ENCODE measurements at regions not wholly inside any gene's neighbourhood (a gene's known extent, or its start where the extent isn't known, plus 50 kb on each side); places are given as distances from the start of the nearest gene placed in this dataset.
"Not testable (repeated sequence)": the region's sequence is repeated elsewhere in the genome, so short reads cannot be mapped to it uniquely, and the experiment has no call there.

DNA sequence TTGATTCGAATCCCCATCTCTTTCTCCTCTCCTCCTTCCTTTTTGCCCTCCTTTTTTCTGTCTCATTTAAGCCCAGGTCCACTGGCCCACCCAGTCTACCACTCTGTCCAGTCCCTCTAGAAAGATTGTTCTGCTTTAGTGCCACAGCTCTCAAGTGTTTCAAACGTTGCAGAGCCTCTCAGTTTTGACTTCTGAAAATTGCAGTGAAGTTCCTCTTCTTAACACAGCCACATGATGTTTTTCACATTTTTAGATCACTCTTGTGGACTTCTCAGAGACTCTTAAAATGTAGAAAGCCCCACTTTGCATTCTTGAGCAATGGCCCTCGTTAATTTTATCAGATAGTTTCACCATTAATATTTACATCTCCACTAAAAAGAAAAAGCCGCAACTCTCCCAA, 253.1 kb downstream of the HAPSTR1 start:
- in situ Hi-C loops (cut with HindIII; ENCODE audit: low pct_unique_long_range_greater_than_20kb, low sequenced_read_pairs) = no loop called here
- no peak for DNase-seq (ENCODE audit: low read depth, low spot score)

DNA sequence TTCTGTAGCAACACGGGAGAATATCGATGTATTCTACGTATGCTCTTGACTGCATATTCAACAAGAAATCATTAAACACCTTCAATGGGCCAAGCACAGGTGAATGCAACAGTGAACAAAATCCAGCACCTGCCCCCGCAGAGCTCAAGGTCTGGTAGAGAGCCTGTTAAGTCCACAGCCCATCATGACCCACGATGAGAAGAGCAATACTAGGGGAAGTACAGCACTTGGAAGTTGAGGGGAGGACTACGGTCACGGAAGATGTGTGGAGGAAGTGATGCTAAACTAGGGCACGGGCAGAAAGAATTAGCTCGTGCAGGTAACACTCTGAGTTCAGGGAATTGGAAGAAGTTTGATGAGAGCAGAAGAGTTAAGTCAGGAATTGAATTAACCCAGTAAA, 253.6 kb downstream of the HAPSTR1 start:
- in situ Hi-C loops (cut with HindIII; ENCODE audit: low pct_unique_long_range_greater_than_20kb, low sequenced_read_pairs) = no loop called here
- DNase-seq (ENCODE audit: low read depth, low spot score) = no peak

DNA sequence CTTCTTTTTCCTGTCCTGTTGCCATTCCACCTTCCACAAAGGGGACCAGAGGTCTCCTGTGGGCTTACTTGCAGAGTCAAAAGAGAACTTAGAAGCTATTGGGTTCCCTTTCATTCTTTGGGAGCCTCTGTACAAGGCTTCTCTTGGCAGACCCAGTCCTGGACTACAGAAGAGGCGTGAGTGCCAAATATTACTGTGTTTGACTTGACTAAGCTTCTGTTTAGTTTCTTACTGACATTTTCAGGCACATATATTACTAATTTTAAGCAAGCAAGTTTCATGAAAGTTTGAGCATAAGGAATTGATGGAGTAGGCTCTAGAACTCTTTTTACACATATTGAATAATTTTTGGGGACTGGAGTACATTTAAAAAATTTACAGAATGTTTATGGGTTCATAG, 254.4 kb downstream of the HAPSTR1 start:
- DNase-seq (ENCODE audit: low read depth, low spot score) = no peak
- in situ Hi-C loops (cut with HindIII; ENCODE audit: low pct_unique_long_range_greater_than_20kb, low sequenced_read_pairs) = no loop called here

DNA sequence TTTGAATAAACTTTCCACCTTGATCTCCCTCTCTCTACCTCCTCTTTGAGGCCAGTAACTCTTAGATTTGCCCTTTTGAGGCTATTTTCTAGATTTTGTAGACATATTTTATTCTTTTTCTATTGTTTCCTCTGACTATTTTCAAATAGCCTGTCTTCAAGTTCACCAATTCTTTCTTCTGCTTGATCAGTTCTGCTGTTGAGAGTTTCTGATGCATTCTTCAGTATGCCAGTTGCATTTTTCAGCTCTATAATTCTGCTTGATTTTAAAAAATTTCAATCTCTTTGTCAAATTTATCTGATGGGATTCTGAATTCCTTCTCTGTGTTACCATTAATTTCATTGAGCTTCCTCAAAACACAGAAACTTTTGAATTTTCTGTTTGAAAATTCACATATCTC, 257.5 kb downstream of the HAPSTR1 start:
- in situ Hi-C loops (cut with HindIII; ENCODE audit: low pct_unique_long_range_greater_than_20kb, low sequenced_read_pairs) = no loop called here

DNA sequence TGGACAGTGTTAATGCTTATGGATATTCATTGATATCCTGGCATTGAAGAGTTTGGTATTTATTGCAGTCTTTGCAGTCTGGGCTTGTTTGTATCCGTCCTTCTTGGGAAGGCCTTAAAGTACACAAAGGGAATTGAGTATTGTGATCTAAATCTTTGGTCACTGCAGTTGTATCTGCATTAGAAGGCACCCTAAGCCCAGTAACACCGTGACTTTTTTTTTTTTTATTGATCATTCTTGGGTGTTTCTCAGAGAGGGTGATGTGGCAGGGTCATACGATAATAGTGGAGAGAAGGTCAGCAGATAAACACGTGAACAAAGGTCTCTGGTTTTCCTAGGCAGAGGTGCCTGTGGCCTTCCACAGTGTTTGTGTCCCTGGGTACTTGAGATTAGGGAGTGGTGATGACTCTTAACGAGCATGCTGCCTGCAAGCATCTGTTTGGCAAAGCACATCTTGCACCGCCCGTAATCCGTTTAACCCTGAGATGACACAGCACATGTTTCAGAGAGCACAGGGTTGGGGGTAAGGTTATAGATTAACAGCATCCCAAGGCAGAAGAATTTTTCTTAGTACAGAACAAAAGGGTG, 258.0 kb downstream of the HAPSTR1 start:
- in situ Hi-C loops (cut with HindIII; ENCODE audit: low pct_unique_long_range_greater_than_20kb, low sequenced_read_pairs) = not testable (repeated sequence)

More for the DNA sequence above, 257.5 kb downstream of the HAPSTR1 start:
- DNase-seq (ENCODE audit: low read depth, low spot score) = no peak

DNA sequence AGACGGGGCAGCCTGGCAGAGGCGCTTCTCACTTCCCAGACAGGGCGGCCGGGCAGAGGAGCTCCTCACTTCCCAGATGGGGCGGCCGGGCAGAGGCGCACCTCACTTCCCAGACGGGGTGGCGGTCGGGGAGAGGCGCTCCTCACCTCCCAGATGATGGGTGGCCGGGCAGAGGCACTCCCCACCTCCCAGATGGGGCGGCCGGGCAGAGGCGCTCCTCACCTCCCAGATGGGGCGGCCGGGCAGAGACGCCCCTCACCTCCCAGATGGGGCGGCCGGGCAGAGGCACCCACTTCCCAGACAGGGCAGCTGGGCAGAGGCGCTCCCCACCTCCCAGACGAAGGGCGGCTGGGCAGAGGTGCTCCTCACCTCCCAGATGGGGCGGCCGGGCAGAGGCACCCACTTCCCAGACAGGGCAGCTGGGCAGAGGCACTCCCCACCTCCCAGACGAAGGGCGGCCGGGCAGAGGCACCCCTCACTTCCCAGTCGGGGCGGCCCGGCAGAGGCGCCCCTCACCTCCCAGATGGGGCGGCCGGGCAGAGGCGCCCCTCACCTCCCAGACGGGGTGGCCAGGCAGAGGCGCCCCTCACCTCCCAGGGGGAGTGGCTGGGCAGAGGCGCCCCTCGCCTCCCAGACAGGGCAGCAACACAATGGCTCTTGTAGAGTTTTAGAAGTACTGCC, 258.8 kb downstream of the HAPSTR1 start:
- in situ Hi-C loops (cut with HindIII; ENCODE audit: low pct_unique_long_range_greater_than_20kb, low sequenced_read_pairs); DNase-seq (ENCODE audit: low read depth, low spot score): not testable (repeated sequence)

More for the DNA sequence above, 258.0 kb downstream of the HAPSTR1 start:
- DNase-seq (ENCODE audit: low read depth, low spot score) = not testable (repeated sequence)

DNA sequence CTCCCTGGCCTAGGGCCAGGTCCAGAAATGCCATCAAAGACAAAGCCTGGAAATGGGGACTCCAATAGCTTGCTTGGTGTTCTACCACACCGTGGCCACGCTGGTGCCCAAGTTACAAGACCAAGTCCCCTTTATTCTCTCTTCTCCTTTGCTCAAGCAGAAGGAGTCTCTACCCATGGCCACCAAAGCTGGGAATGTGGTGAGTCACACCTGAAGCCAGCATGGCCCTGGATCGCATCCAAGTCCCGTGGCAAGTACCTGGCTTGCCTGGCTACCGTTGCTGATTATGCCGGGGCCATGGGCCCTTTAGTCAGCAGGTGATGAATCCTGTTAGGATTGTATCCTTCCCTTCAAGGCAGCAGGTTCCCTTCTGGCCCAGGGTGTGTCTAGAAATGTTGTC, 260.0 kb downstream of the HAPSTR1 start:
- in situ Hi-C loops (cut with HindIII; ENCODE audit: low pct_unique_long_range_greater_than_20kb, low sequenced_read_pairs) = no loop called here
- no peak for DNase-seq (ENCODE audit: low read depth, low spot score)

DNA sequence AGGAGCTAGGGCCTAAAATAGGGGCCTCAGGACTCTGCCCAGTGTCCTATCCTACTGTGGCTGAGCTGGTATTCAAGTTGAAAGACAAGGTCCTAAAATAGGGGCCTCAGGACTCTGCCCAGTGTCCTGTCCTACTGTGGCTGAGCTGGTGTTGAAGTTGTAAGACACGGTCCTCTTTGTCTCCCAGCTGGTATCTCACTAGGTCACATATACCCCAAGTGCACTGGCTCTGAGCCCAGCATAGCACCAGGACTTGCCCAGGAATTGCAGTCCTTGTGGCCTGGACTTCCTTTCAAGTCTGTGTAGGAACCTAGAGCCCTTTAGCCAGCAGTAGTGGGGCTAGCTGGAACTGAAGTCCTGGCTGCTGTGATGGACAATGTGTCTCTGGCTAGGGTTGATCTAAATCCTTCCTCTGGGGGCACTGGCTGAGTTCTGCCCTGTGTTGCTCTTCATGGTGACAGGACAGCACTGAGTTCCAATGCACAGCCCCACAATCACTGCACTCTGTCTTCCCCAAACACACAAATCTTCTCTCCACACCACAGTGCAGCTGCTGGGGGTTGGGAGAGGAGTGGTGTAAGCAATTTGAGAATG, 260.5 kb downstream of the HAPSTR1 start:
- in situ Hi-C loops (cut with HindIII; ENCODE audit: low pct_unique_long_range_greater_than_20kb, low sequenced_read_pairs) = no loop called here
- DNase-seq (ENCODE audit: low read depth, low spot score) = no peak

DNA sequence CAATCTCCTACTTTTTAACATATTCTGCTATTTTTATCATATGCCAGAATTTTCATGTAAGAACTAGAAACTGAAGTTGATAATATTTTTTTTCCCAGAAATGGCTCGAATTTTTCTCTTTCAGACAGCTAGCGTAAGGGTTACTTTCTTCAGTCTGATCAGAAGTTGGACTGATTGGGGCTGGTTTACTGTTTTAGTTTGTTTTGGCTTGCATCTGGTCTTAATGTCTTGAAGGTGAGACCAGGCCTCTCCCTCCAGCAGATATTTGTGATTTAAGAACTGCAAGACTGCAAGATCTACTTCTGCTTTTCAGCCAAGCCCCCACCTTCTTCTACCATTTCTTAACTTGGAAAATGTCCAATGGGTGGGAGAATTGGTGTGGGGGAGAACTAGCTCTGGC, 266.4 kb downstream of the HAPSTR1 start:
- in situ Hi-C loops (cut with HindIII; ENCODE audit: low pct_unique_long_range_greater_than_20kb, low sequenced_read_pairs) = no loop called here
- DNase-seq (ENCODE audit: low read depth, low spot score) = no peak

DNA sequence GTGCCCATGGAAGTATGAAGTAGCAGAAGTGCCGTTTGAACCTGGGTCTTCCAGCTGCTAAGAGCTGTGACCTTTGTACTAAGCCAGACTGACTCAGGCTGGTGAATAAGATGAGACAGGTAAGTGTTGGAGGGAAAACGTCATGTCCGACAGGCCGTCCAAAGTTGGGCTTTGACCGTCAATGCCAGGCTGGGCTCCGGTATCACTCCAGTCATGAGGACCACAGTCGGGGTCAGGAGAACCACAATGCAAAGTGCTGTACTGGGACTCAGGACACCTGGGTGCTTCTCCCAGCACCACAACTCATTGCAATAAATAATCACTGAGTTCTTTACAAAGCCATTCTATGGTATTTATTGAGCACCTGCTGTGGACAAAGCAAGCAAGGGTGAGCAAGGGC, 268.6 kb downstream of the HAPSTR1 start:
- in situ Hi-C loops (cut with HindIII; ENCODE audit: low pct_unique_long_range_greater_than_20kb, low sequenced_read_pairs) = no loop called here

DNA sequence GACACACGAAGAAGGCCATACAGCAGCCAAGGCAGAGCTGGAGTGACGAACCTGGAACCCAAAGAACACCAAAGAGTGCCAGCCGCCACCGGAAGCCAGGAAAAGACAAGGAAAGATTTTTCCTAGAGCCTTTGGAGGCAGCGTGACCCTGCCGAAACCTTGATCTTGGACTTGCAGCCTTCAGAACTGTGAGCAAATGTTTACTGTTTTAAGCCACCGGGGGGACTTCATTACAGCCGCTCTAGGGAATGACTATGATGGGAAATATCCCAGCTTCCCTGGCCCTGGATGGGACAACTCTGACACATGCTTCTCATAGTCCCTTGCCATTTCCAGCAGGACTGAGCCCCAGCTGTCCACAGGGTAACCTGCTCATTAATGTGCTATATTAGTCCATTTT, 270.6 kb downstream of the HAPSTR1 start:
- no peak for DNase-seq (ENCODE audit: low read depth, low spot score)
- in situ Hi-C loops (cut with HindIII; ENCODE audit: low pct_unique_long_range_greater_than_20kb, low sequenced_read_pairs) = no loop called here

More for the DNA sequence above, 268.6 kb downstream of the HAPSTR1 start:
- no peak for DNase-seq (ENCODE audit: low read depth, low spot score)

DNA sequence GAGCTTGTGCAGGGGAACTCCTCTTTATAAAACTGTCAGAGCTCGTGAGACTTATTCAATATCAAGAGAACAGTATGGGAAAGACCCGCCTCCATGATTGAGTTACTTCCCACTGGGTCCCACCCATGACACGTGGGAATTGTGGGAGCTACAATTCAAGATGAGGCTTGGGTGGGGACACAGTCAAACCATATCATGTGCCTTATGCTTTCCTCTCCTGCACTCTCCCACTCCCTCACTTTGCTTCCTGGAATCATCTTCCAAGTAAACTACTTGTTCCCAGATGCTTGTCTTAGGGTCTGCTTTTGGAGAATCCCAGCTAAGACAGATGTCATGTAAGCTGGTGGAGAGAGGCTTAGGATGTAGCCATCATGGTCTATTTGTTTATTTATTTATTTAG, 271.2 kb downstream of the HAPSTR1 start:
- in situ Hi-C loops (cut with HindIII; ENCODE audit: low pct_unique_long_range_greater_than_20kb, low sequenced_read_pairs) = no loop called here
- DNase-seq (ENCODE audit: low read depth, low spot score) = no peak

DNA sequence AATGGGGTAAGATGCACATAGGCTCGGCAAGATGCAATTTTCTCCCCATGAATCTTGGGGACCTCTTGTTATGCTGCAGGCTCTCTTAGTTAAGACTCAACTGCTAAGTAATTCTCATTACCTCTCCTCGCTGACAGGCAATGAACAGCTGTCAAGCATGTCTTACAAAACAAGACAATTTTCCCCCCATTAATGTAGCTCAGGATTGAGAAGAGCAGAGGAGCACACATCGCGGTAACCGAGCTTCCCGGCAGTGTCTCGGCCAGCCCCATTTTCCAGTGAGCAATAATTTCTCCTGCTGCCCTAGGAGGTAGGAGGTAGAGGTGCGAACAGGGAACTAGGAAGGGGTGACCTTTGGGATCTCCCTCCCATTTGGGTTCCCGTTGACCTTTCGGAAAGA, 272.1 kb downstream of the HAPSTR1 start:
- DNase-seq (ENCODE audit: low read depth, low spot score) = no peak
- in situ Hi-C loops (cut with HindIII; ENCODE audit: low pct_unique_long_range_greater_than_20kb, low sequenced_read_pairs) = no loop called here

DNA sequence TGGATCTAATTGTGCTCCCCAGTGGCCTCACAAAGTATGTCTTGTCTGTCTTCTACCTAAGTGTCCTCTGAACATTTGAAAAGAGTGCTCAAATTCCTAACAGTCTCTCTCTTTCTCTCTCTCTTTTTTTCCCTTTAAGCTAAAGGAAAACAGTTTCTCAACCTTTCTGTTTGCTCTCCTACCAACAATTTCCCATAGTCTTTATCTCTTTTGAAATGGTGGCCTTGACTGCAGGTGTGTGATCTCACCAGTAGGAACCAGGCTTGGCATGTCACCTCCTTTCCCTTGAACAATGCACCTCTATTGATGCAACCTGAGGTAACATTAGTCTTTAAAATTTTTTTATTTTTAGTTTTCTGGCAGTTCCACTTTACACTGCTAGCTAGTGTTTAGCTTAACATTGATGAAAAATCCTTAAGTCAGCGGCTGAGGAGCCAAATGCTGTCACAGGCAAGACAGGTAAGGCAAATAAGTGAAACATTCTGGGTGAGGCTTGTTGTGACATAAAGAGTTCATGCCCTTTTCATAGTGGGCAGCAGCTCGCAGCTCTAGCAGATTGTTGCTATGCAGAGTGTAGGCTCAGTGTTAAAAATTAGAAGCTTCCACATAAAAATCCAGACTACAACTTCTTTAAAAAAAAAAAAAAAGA, 273.4 kb downstream of the HAPSTR1 start:
- DNase-seq (ENCODE audit: low read depth, low spot score) = no peak
- in situ Hi-C loops (cut with HindIII; ENCODE audit: low pct_unique_long_range_greater_than_20kb, low sequenced_read_pairs) = no loop called here

DNA sequence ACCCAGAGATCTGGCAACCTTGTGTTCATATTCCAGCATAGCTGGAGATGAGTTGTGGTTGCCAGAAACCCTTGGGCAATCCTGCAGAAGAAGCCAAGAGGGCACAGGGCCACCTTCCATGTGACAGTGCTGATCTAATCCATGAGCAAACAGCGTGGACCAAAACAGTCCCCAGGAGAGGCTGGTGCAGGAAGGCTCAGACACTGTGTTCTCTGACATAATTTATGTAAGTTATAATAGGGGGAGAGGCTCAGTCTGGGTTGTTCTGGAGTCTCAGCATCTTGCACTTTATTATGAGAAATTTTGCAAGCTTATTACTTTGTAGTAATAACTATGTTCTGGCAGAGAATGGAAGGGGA, 273.9 kb downstream of the HAPSTR1 start:
- in situ Hi-C loops (cut with HindIII; ENCODE audit: low pct_unique_long_range_greater_than_20kb, low sequenced_read_pairs) = no loop called here
- DNase-seq (ENCODE audit: low read depth, low spot score) = peak; percentile 12

DNA sequence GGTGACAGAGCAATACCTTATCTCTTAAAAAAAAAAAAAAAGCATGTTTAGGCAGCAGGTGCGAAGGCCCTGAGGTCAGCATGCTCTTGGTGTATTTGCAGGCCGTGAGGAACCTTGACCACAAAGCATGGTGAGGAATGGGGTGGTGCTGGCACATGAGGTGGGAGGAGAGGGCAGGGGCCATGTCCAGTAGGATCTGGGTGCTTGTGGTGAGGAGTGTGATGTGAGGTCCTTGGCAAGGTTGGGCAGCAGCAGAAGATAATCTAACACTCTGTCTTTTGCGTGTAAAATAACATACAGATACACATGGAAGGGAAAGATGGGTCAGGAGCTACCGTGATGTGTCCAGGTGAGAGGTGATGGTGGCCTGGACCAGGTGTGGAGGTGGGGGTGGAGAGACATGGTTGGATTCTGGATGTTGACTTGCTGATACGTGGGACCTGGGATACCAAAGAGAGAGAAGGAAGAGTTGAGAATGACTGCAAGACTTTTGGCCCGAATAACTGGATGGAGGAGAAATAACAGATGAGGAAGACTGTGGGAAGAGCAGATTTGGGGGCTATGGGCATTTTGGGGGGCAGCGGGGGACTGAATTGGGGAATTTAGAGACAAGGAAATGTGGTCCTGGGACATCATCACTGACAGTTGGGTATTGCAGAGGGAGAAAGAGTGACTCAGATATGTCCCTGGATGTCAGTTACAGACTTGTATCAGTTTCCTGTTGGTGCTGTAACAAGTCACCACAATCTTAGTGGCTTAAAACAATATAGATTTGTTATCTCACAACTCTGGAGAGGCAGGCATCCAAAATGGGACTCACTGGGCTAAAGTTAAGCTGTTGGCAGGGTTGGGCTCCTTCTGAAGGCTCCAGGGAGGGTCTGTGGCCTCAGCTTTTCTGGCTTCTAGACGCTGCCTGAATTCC, 274.9 kb downstream of the HAPSTR1 start:
- in situ Hi-C loops (cut with HindIII; ENCODE audit: low pct_unique_long_range_greater_than_20kb, low sequenced_read_pairs) = no loop called here
- no peak for DNase-seq (ENCODE audit: low read depth, low spot score)

DNA sequence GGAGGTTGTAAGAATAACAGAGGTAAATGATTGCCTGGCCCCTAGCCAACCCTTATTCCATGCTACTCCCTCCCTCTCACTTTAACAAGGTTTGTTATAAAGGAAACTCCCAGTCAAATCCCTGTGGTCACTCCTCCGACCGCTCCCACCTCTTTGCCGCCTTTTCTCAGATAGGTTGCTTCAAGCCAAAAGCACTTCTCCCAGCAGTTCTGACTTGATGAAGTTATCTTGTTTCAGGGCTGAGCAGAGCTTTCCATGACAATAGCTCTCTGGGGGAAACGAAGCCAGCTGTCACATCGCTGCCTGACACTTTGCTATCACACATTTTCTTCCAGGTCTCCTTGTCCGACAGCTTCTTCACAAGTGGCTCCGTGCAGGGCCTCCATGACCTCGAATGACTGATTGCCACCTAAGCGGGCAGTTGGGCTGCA, 278.6 kb downstream of the HAPSTR1 start:
- DNase-seq (ENCODE audit: low read depth, low spot score) = no peak
- in situ Hi-C loops (cut with HindIII; ENCODE audit: low pct_unique_long_range_greater_than_20kb, low sequenced_read_pairs) = no loop called here

Measured in SK-MEL-5 (cell line).